GM23248 (cell line): ENCODE measurements at regions not wholly inside any gene's neighbourhood (a gene's known extent, or its start where the extent isn't known, plus 50 kb on each side); places are given as distances from the start of the nearest gene placed in this dataset.

ENCODE experiments used
- EZH2 ChIP-seq: fragments of 200-600 bp; sonication (generic); IDR thresholded peaks from 2 replicates; pipeline ENCODE4 v1.6.1; 2018; ENCODE audit warnings: antibody characterized with exemption, mild to moderate bottlenecking; ENCODE audit not compliant: insufficient read depth, poor library complexity, severe bottlenecking
- EZH2phosphoT487 ChIP-seq: fragments of 200-600 bp; sonication (generic); IDR thresholded peaks from 2 replicates; pipeline ENCODE4 v1.6.1; 2018; ENCODE audit warnings: antibody characterized with exemption, moderate library complexity, mild to moderate bottlenecking, low read depth; ENCODE audit not compliant: insufficient read depth

DNA sequence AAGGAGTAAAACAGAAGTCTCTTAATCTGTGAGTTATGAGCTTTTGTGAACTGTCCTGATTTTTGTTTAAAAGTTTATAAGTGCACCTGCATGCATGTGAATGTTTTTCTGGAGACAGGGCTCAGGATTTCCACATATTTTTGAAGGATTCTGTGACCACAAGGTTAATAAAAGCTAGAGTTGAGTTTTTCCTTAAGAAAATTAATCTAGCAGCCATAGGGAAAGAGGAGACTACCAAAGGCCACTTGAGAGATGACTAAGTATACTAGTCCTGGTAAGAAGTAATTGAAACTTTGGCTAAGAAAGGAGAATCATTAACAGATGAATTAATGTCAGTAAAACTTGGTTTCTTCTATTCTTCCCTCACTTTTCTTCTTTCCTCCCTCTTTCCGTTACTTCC is 176.8 kb upstream of the EPHA3 start:
- no peak for TF ChIP-seq EZH2
- no peak for TF ChIP-seq EZH2phosphoT487
